T follicular helper cell (primary cell): ENCODE measurements at regions not wholly inside any gene's neighbourhood (a gene's known extent, or its start where the extent isn't known, plus 50 kb on each side); places are given as distances from the start of the nearest gene placed in this dataset.
"Not testable (repeated sequence)": the region's sequence is repeated elsewhere in the genome, so short reads cannot be mapped to it uniquely, and the experiment has no call there.

Experiments
- DNase-seq: peaks from one replicate; pipeline ENCODE4 v3.0.0-alpha.2; 2020; ENCODE audit warnings: low read depth

DNA sequence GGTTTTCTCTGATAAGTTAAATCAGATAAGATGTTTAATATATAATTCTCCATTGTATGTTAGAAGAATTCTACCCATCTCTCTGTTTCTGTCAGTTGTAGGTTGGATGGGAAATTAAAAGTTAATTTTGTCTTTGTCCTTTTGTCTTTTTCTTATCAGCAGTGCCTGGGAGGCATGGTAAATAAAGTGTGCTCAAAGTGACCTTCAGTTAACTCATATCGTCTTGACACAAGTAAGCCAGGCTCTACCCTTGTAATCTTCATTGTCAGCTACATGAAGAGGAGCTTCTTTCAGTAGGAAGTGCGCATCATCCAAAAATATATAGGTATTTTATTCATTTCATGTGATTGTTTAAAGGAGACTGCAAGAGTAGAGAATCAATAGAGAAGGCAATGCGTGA lies 138.9 kb upstream of the NRIP1 start:
- DNase-seq = no peak

DNA sequence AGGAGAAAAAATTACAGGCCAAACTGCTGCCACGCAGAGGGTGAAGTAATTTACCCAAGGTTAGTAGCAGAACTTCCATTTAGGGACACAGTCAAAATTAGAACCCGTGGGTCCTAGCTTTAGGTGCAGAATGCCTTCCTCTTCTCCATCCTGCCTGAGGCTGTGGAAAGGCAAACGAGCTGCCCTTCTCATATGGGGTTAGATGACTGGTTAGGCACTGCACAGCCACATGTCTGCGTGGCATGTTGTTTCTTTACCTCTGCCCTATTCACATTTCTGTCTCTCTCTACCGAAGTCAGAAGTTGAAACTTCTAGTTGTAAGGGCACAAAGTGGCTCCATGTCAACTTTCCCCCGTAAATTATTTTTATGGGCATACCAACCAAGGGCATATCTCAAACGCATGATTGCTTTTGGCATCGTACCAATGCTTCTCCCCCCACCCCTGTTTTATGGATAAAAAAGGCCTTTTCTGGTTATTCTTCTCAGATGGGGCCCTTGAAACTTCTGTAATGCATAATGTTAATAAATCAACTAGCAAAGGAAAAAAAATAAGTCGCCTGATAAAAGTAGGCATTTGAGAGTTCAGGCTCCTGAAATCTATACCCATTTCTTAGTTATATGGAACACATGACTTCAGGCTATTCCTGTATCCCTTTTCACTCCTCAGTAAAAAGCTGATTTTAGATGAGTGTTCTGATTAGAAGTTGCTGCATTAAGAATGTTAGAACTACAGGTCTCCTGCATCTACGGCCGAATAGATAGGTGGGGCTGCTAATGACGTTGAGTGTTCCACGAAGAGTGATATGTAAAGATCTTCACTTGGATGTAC lies 139.6 kb upstream of the NRIP1 start:
- DNase-seq = no peak

DNA sequence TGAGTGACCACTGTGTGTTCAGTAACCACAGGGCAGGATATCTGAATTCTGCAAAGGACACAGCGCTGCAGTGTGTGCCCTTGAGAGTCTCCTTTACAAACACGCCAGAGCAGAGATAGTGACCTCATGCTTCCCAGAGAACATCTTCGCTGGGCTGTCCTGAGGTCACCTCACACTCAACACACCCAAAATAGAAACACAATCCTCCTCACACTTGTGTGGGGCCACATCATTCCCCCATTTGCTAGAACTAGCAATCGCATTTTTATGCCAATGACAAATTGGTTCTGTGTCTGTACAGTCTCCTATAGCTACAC lies 140.1 kb upstream of the NRIP1 start:
- DNase-seq = no peak

DNA sequence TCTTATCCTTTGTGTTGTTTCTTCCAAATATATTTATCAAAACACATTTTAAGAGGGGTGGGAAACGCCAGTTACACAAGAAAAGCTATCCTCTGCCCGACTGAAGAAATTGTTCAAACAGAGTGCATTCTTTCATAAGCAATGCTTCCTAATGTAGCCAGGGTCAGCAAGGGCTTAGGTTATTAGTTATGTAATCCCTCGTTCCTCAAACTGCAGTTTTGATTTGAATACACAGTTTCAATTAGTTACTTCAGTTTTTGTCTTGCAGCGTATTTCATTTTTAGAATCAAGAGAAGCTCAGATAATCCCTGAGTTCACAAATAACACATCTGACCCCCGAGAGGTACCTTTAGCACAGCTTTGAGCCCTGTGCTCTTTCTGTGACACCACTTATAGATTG lies 141.7 kb upstream of the NRIP1 start:
- DNase-seq = no peak

DNA sequence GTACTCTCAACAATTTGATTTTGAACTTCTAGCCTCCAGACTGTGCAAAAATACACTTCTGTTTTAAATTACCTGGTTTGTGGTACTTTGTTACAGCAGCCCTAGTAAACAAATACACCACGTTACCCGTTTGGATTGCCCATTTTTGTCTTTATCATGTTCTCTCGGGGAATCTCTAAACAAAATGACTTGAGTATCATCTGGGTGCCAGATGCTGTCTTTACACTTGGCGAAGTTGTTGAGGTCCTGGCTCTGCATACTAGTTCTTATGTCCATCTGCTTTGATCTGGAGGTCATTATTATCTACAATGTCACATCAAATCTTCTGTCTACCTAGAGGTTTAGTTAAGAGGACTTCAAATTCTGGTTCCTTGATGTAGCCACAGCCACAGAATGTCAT lies 142.4 kb upstream of the NRIP1 start:
- DNase-seq = no peak

DNA sequence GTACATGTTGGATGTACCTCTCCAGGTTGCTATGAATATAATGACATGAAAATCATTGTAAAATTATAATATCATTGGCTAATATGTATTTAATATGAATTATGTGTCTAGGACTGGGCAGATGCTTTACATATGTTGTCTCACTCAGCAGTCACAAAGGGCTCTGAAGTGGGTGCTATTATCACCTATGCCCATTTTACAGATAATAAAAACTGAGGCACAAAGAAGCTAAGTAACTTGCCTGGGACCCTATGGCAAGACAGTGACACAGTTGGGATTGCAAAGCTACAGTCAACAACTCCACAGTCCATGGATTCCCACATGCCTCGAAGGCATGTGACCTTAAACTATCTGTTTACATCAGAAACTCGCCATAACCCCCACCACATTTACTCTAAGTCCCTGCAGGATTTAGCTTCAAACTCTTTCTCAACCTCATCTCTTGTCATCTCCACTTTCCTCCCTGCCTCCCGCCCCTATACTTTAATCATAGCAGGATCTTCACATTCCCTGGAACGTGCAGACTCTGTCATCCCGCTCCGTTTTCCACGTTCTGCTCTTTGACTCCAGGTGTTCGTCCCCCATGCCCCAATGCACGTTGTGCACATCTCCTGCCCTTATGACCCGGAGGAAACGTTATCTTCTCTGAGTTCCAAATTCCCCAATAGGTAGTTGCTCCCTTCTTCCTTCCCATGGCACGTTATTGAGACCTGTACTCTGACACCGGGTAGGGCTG lies 143.0 kb upstream of the NRIP1 start:
- DNase-seq = no peak

DNA sequence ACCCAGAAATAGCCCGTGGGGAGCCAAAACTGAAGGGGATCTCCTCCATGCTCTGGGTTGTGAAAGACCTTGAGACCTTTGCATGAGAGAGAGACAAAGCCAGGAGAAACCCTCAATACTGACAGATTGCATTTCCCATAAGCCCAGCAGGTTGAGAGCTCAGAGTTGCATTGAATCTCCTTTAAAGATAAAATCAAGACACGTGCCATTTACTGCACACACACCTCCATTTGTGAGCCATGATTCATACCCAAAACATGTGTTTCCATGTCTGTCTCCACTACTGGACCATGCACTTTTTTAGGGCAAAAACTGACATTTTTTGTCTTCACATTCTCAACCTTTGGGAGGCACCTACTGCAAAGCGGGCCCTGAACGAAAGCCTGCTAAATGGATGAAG lies 144.0 kb upstream of the NRIP1 start:
- DNase-seq = no peak

DNA sequence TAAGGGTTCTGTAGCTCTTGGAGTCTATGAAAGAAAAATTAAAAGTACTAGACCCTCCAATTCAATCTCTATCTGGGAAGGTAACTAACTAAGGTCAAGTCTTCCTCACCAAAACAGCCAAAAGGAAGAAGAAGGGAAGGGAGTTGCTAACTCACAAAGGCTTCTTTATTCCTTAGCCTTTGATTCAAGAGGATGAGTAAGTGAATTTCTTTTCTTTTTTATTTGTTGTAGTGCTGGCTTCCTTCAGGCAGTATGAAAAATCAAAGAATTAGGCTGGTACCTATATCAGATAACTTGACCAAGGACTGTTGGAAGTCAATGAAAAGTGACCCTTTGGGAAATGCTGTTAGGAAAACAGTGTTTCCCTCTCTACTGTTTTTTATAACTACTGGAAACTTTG lies 144.4 kb upstream of the NRIP1 start:
- no peak for DNase-seq

DNA sequence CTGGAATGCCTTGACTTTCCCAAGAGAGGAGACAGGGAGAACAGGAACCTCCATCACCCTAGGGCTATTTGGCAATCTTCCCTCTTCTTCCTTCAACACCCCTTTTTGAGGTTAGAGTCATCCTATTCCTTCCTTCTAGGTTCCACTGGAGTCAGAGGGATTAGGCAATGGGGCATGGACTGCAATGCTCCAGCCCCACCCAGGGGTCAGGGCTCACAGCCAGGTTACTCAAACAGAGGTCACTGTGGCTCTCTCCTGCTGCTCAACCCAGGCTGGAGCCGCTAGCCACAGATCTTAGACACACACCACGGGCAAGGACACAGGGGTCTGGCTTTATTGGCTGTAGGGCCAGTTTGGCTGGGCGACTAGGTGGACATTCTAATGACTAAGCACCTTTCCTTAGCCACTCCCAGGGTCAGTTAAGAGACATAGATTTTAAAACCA lies 145.5 kb upstream of the NRIP1 start:
- no peak for DNase-seq

DNA sequence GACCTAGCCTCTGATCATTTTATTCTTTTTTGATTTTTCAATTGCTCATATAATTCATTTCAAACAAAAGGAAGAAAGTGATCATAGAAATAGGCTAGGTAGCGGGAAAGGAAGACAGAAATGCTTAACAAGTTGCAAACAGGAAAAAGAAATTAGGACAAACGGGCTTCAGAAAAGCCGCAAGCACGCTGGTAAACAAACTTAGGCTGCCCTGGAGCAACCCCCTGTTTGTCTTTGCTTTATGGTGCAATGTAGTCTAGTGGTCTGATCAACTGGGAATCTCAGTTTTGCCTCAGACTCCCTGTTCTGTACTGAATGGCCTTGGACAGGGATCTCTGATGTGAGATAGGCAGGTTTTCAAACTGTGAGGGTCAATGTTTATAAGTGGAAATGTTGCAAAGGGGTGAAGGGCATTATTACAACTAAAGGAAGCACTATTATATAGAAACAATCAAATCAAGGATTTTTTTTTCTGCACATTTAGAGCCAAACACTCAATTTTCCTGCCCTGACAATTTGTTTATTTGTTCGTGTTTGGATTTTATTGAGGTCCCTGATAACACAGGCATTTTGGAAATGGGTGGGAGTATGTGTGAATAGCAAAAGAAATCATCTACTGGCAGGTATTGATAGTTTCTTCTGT lies 146.8 kb upstream of the NRIP1 start:
- no peak for DNase-seq

DNA sequence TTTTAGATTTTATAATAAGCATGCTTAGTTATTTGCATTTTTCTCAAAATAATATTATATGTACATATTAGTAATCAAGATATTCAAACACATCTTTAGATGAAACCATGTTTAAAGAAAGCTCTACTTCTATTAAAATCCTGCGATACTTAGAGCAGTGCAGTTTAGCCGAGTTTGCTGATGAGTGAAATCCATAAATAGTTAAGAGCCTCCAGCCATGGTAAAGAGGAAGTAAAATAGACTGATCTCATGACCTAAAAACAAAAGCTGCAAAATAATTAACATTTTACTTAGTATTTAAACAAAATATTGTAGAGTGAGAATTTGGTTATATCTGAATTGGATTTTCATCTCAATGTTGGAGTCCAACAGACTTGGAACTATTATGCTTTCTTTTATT lies 147.4 kb upstream of the NRIP1 start:
- DNase-seq = no peak

DNA sequence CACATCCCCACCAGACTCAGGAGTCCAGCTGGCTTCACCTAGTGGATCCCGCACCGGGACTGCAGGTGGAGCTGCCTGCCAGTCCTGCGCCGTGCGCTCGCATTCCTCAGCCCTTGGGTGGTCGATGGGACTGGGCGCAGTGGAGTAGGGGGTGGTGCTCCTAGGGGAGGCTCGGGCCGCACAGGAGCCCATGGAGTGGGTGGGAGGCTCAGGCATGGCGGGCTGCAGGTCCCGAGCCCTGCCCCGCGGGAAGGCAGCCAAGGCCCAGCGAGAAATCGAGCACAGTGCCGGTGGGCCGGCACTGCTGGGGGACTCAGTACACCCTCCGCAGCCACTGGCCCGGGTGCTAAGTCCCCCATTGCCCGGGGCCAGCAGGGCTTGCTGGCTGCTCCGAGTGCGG lies 153.7 kb upstream of the NRIP1 start:
- DNase-seq = not testable (repeated sequence)

DNA sequence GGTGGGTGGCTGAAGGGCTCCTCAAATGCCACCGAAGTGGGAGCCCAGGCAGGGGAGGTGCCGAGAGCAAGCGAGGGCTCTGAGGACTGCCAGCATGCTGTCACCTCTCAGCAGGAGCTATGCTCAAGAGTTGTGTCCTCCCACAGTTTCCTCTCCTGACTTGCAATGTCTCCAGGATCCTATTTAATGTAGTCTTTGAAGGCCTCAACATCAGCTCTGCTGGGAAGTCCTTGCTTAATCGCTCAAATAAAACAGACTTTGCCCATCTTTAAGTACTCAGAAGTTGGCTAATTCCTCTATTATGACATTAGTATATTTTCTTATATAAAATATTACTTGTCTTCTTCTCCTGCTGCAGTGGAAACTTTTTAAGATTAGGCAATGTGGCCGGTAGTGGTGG lies 154.2 kb upstream of the NRIP1 start:
- DNase-seq = no peak

DNA sequence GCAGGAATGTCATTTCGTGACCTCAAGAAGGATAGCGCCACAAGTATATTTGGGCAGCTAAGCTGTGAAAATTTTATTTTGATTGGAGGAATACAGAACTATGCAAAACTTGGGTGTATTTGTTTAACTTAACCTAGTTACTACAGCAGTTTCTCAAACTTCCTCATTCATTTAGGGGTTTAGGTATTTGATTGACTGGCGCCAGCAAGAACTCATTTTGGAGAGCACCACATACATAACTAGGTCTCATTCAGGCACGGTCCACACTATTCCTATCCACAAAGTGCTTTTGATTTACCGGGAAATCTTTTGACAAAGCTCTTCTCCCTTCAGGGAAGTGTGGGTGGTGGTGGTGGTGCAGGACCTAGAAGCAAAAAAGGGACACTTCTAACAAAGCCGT lies 155.1 kb upstream of the NRIP1 start:
- no peak for DNase-seq

DNA sequence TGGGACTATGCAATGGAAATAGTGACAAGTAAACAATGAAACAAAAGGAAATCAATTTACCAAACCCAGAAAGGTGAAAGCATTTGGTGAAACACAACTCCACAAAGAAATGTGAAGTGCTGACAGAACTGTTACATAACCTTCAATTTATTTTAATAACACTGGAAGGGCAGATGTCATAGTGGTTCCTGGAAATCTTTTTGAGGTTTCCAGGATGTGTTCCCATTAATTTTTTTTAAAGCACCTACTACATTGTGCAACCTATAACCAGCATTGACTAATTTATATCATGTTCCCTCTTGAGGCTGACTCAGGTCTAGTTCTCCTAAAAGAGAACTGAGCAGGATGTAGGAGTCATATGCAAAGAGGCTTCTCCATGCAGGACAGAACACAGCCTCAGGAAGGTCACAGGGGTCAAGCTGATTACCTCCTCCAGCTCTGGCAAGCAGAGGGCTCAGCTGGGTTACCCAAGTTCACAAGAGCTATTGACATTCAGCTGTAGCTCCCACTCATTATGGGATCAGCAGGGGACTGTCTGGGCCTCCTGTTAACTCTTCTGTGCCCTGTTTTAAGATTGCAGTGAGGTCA lies 157.1 kb upstream of the NRIP1 start:
- DNase-seq = no peak

DNA sequence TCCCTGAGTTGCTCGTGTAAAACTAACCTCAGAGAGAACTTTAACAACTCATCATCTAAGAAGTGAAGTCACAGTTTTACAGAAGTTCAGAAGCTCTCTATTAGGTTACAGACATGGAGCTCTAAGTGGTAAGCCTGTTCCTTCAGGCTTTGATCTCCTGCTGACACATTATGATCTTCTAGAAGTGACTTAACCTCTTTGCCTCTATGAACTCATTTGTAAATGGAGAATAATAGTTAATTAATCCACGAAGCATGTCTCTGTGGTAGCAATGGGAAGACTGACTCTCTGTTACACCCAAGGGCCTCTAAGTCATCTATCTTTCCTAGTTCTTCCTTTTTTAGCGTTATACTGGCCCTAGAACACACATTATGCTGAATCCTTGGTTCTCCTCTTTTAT lies 157.9 kb upstream of the NRIP1 start:
- DNase-seq = no peak

DNA sequence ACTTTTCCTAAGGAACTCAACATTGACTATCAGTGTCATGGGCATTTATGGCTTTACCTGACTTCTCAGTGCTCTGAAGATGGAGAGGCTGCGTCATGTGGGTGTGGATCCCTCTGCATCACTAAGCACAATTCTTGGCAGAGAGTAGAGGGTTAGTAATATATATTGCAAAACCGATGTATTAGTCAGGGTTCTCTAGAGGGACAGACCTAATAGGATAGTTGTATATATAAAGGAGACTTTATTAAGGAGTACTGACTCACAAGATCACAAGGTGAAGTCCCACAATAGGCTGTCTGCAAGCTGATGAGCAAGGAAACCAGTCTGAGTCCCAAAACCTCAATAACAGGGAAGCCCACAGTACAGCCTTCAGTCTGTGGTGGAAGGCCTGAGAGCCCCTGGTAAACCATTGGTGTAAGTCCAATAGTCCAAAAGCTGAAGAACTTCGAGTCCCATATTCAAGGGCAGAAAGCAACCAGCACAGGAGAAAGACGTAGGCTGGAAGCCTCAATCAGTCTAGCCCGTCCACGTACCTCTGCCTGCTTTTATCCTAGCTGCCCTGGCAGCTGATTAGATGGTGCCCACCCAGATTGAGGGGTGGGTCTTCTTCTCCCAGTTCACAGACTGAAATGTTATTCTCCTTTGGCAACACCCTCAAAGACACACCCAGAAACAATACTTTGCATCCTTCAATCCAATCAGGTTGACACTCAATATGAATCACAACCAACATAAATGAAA lies 159.7 kb upstream of the NRIP1 start:
- DNase-seq = no peak

DNA sequence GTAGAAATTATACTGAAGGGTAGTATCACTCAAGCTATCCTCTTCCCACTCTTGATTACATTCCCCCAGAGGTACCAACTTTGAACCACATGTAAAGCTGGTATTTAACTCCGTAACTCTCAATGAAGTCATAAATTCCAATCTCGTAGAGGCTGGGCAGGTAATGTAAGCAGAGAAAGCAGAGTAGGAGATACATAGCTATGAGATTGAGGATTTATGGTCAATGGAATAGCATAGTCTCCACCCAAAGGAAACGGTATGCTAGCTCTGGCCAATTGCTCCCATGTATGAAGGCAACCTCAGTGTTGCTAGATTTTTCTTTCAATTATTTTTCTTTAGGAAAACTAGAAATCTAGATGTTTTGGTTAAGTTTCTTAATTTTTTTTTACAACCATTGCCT lies 163.1 kb upstream of the NRIP1 start:
- no peak for DNase-seq

DNA sequence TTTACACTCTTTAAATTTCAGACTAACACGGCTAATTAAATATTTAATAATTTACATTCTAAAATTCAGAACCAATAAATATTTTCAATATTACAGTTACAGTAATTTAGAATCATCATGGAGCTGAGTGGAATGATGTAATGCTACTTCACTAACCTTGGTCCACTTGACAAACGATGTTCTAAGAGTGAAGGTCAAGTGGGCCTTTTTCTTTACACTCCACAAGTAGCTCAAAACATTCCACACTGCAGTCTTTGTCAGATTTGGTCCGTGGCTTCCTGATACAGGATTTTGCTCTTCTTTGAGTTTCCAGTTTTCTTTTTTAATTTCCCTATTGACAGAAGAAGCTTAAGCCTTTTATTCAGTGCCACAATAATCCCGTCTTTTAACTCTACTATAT lies 164.6 kb upstream of the NRIP1 start:
- no peak for DNase-seq

DNA sequence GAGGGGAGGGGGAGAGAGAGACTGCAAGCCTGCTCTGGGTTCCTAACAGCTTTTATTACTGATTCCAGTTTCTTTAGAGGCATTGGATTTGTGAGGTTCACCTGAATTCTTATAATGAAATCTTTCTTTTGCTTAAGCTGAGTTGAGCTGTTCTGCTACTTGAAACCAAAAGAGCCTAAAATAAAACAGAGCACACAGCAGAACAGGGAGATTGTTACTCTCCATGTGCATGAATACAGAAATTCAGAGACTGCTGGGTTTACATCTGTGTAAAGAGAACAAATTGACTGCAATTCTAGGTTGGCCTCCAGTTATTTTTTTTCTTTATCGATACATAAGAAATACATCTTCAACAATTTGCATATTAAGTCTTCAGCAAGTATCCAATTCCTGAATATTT lies 168.8 kb upstream of the NRIP1 start:
- DNase-seq = no peak

DNA sequence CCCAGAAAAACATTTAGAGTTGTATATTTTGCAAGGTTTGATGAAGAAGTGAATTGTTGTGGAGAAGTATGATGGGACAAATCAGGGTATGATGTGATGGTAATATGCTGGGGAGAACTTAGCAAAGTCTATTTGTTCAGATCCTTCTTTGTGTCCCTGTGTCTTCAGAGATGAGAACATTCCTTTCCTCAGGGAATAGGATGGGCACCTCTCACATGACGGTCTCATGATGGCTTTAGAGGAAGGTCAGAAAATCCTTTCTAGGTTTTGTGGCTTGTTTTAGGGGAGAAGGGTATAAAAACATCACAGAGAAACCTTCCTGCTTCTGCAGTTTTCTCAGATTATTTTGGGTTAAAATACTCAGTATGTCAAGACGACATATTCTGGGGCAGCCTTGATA lies 171.3 kb upstream of the NRIP1 start:
- DNase-seq = no peak

DNA sequence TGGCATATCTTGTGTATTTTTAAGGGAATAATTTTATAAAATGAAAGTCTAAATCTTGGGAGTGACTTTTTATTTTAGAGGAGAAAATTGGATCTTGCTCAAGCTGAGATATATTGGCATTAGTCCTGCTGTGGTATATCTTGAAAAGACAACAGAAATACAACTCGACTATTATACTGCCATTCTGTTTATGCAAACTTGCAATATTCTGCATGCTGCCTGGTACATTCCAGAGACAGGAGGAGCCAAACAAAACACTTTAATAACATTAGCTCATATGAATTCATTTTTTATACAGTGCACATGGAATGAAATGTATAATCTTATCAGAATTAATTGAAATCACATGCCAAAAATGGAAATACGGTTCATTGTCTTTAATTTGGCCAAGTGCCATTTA lies 176.0 kb upstream of the NRIP1 start:
- no peak for DNase-seq
